Endodermal cell (in vitro differentiated cells): ENCODE measurements at regions not wholly inside any gene's neighbourhood (a gene's known extent, or its start where the extent isn't known, plus 50 kb on each side); places are given as distances from the start of the nearest gene placed in this dataset.
A peak's percentile ranks its signal among the peaks of the same experiment; 100 is the strongest.

Source experiments
- DNase-seq: peaks from one replicate; pipeline ENCODE4 v3.0.0-alpha.2; 2017
- H3K27ac ChIP-seq: 2 replicates; pipeline ENCODE4 v1.5.1; 2013; ENCODE audit warnings: mild to moderate bottlenecking, low read depth, low read length, moderate library complexity
- H3K27me3 ChIP-seq: 2 replicates; pipeline ENCODE4 v1.6.1; 2013; ENCODE audit warnings: mild to moderate bottlenecking, low read length, moderate library complexity; ENCODE audit not compliant: insufficient read depth, control insufficient read depth, poor library complexity, severe bottlenecking
- H3K36me3 ChIP-seq: 2 replicates; pipeline ENCODE4 v1.7.0; 2013; ENCODE audit warnings: mild to moderate bottlenecking, low read length, moderate library complexity; ENCODE audit not compliant: control insufficient read depth, insufficient read depth
- H3K4me1 ChIP-seq: one replicate; pipeline ENCODE4 v1.7.0; 2013; ENCODE audit warnings: low read length; ENCODE audit not compliant: control insufficient read depth, insufficient read depth
- H3K4me3 ChIP-seq: 2 replicates; pipeline ENCODE4 v1.5.1; 2013; ENCODE audit warnings: mild to moderate bottlenecking, low read length, moderate library complexity
- H3K9ac ChIP-seq: 2 replicates; pipeline ENCODE4 v1.6.1; 2013; ENCODE audit warnings: mild to moderate bottlenecking, low read length, moderate library complexity; ENCODE audit not compliant: poor library complexity, severe bottlenecking; ENCODE audit errors: extremely low read depth
- H3K9me3 ChIP-seq: 2 replicates; pipeline ENCODE4 v1.6.1; 2013; ENCODE audit warnings: mild to moderate bottlenecking, low read length, moderate library complexity; ENCODE audit not compliant: control insufficient read depth
- H3K27ac Mint-ChIP-seq: 2 replicates; pipeline ENCODE4 v1.8.0; 2020; ENCODE audit warnings: mixed read lengths
- H3K27me3 Mint-ChIP-seq: 2 replicates; pipeline ENCODE4 v1.8.0; 2021; ENCODE audit warnings: mild to moderate bottlenecking, mixed read lengths; ENCODE audit not compliant: insufficient read depth
- H3K36me3 Mint-ChIP-seq: 2 replicates; pipeline ENCODE4 v1.8.0; 2020; ENCODE audit warnings: low read depth, mixed read lengths
- H3K4me1 Mint-ChIP-seq: 2 replicates; pipeline ENCODE4 v1.8.0; 2020; ENCODE audit warnings: mixed read lengths
- H3K4me3 Mint-ChIP-seq: 2 replicates; pipeline ENCODE4 v1.8.0; 2020; ENCODE audit warnings: mild to moderate bottlenecking, moderate library complexity, mixed read lengths
- H3K9me3 Mint-ChIP-seq: 2 replicates; pipeline ENCODE4 v1.8.0; 2020; ENCODE audit warnings: mild to moderate bottlenecking, mixed read lengths
- WGBS, 2 experiments: methylation state at CpG; one replicate each; pipeline versions ENCODE4 v1.1.5 to v1.1.7; 2013; ENCODE audit warnings: missing lambda C conversion rate in 2 of 2, mixed read lengths in 1 of 2; ENCODE audit not compliant: insufficient coverage in 1 of 2, insufficient read length in 1 of 2; 5-methylcytosine and 5-hydroxymethylcytosine counted together
- TF ChIP-seq, protein P1 (sequence below): fragments of 200-600 bp; sonication (generic); conservative IDR thresholded peaks from 2 replicates; pipeline ENCODE4 v1.5.0; 2021; ENCODE audit warnings: antibody characterized with exemption, mild to moderate bottlenecking

DNA sequence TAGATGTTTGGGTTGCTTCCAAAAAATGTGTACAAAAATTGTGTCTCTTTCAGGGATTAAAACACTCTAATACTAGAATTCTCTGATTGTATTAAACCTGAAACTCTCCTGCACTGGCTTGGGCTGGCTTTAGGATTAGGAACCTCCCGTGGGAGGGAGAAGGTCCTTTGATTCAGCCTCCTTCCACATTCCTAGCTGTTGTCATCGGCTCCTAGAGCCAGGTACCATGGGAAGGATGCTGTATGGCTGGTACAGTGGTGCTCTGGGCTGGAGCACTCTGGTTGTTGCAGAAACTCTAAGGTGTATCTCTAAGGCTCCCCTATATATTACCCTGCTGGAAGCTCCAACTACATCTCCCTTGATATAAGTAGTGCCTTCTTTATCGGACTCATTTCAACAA is 245.2 kb upstream of the FOXK1 start:
- DNase-seq, result no peak
- Mint-ChIP-seq H3K27ac (peak overlapping the region; percentile 70), H3K9me3 (peaks cover 20% of the 10 kb centered on the region), H3K27me3 (peaks cover 12% of the 10 kb centered on the region), H3K4me1 (peaks cover 21% of the 10 kb centered on the region), H3K36me3 (no peaks in the 10 kb centered on the region), H3K4me3 (no peak overlapping the region)
- Histone ChIP-seq H3K27ac (no peak overlapping the region), H3K36me3 (no peaks in the 10 kb centered on the region), H3K9me3 (peaks cover 49% of the 10 kb centered on the region), H3K4me3 (no peak overlapping the region), H3K9ac (no peak overlapping the region), H3K27me3 (no peaks in the 10 kb centered on the region), H3K4me1 (no peaks in the 10 kb centered on the region)
- TF ChIP-seq, protein P1, sequence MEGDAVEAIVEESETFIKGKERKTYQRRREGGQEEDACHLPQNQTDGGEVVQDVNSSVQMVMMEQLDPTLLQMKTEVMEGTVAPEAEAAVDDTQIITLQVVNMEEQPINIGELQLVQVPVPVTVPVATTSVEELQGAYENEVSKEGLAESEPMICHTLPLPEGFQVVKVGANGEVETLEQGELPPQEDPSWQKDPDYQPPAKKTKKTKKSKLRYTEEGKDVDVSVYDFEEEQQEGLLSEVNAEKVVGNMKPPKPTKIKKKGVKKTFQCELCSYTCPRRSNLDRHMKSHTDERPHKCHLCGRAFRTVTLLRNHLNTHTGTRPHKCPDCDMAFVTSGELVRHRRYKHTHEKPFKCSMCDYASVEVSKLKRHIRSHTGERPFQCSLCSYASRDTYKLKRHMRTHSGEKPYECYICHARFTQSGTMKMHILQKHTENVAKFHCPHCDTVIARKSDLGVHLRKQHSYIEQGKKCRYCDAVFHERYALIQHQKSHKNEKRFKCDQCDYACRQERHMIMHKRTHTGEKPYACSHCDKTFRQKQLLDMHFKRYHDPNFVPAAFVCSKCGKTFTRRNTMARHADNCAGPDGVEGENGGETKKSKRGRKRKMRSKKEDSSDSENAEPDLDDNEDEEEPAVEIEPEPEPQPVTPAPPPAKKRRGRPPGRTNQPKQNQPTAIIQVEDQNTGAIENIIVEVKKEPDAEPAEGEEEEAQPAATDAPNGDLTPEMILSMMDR, result no peak
- 36 to 80% methylated on average over 1 to 3 of the region's 3 CpGs for WGBS, 2 experiments

GRCh38 chr7:4437916-4438315 is 244.2 kb upstream of the FOXK1 start:
- DNase-seq, result no peak
- Mint-ChIP-seq H3K36me3 (no peaks in the 10 kb centered on the region), H3K4me1 (peaks cover 21% of the 10 kb centered on the region), H3K27ac (no peak overlapping the region), H3K27me3 (peaks cover 12% of the 10 kb centered on the region), H3K4me3 (no peak overlapping the region), H3K9me3 (peaks cover 19% of the 10 kb centered on the region)
- no peak overlapping the region for H3K9ac ChIP-seq
- H3K27ac ChIP-seq, result no peak overlapping the region
- H3K9me3 ChIP-seq, result peaks cover 49% of the 10 kb centered on the region
- WGBS, 2 experiments, result 74 to 77% methylated on average over 4 of the region's 4 CpGs
- TF ChIP-seq, protein P1, result no peak
- H3K4me1 ChIP-seq, result no peaks in the 10 kb centered on the region
- no peaks in the 10 kb centered on the region for H3K27me3 ChIP-seq
- H3K36me3 ChIP-seq, result no peaks in the 10 kb centered on the region
- peak overlapping the region; percentile 60 for H3K4me3 ChIP-seq

- no peak for DNase-seq
- Mint-ChIP-seq H3K27me3 (peaks cover 10% of the 10 kb centered on the region), H3K4me3 (no peak overlapping the region), H3K27ac (no peak overlapping the region), H3K9me3 (peaks cover 19% of the 10 kb centered on the region), H3K4me1 (peaks cover 21% of the 10 kb centered on the region), H3K36me3 (no peaks in the 10 kb centered on the region)
- no peak overlapping the region for H3K27ac ChIP-seq
- no peaks in the 10 kb centered on the region for H3K4me1 ChIP-seq
- WGBS, 2 experiments, result 93% methylated on average over 1 of the region's 1 CpG; no CpG with 5 or more reads in 1 of the 2 experiments
- TF ChIP-seq, protein P1, result no peak
- no peak overlapping the region for H3K9ac ChIP-seq
- no peaks in the 10 kb centered on the region for H3K36me3 ChIP-seq
- no peaks in the 10 kb centered on the region for H3K27me3 ChIP-seq
- peak overlapping the region; percentile 60 for H3K4me3 ChIP-seq
- H3K9me3 ChIP-seq, result peaks cover 56% of the 10 kb centered on the region
Observed at GRCh38 chr7:4438723-4439245, 243.3 kb upstream of the FOXK1 start.
